GM18907 (cell line): ENCODE measurements at regions not wholly inside any gene's neighbourhood (a gene's known extent, or its start where the extent isn't known, plus 50 kb on each side); places are given as distances from the start of the nearest gene placed in this dataset.

ENCODE experiments used
- ATAC-seq: cut with Tn5 transposase; IDR thresholded peaks from one replicate; pipeline ENCODE4 v1.9.1; 2021; ENCODE audit warnings: mild to moderate bottlenecking, moderate library complexity; ENCODE audit not compliant: unreplicated experiment

- no peak for ATAC-seq
These were observed 58.9 kb upstream of the CTNNA2 start for GRCh38 chr2:79453918-79454317.

DNA sequence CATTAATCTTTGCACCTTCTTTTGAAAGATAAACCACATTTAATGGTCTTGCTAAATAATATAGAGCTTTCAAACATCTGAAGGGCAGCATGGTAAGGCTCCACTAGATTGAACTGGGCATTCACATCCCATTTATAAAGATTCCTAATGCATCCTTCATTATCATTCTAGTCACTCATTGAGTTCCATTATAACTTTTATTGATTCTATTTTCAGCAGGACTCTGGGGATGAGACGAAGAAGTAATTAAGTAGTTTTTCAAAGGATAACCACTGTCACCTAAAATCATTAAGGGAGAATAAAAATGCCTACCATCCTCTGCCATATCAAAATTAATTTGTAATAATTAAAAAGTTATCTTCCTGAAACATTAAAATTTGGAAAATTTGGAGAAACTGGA lies 60.2 kb upstream of the CTNNA2 start:
- ATAC-seq: no peak

DNA sequence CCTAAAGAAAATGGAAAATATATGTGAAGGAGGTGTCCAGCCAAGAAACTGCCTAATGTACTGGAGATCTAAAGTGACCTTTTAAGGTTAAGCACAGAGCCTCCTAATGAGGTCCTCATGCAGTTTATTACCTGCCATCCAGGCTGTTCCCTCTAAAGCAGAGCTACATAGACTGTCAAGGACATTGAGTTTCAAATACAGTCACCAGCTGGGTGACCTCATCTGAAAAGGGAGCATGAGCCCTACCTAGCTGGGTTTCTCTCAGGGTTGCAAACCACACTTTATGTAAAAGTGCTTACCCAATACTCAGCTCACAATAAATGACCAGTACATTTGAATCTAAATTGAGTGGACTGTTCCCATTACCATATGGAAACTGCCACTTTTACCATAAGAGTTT lies 65.4 kb upstream of the CTNNA2 start:
- ATAC-seq: no peak

DNA sequence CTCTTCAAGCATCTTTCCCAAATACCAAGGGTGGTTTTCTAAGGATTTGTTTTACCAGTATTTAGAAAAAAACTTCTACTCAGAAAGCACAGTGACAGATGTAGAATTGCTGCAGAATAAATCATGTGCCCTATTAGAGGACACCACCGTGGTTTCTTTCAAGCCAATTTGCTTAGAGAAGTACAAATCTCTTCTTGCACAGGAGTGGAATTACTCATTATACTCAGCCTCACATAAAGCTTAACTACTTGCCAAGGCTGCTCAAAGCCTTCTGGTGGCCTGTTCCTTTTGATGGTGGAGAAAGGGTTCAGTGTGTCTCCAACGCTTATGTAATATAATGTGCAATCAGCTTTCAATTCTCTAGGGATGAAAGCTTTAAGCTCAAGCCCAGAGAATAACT lies 66.5 kb upstream of the CTNNA2 start:
- no peak for ATAC-seq

DNA sequence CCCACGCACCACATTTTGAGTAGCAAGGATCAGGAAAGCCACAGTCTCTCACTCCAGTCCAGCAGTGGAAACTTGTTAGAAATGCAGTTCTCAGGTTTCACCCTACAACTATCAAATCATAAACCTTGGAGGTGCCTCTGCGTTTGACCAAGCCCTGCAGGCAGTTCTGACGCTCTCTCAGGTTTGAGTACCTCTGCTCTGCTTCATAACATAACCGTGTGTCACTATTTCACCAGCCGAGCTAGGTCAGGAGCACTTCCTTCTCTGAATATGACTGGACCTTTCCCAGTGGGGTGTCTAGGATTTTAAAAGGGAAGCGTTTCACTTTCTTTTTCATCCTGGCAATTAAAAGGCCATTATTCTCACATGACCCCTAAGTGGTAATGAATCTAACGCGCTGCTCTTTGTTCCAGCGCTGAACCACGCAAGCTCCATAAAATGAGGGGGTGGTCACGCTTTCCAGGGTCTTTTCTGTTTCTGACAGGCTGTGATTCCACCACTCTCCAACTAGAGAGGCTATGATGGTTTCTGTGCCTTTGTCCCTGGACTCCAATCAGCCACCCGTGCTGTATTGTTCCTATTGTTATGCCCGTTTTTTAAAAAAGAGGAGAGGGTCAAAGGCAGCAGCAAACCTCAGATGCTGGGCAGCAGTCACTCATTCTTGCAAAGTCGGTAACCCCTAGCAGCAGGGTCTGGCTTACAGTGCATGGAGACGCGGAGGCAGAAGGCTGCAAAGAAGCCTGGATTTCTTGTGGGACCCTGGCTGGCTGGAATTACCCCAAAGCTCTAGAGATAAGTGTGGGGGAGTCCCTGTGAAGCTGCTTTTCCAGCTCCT lies 75.2 kb upstream of the CTNNA2 start:
- ATAC-seq: no peak

DNA sequence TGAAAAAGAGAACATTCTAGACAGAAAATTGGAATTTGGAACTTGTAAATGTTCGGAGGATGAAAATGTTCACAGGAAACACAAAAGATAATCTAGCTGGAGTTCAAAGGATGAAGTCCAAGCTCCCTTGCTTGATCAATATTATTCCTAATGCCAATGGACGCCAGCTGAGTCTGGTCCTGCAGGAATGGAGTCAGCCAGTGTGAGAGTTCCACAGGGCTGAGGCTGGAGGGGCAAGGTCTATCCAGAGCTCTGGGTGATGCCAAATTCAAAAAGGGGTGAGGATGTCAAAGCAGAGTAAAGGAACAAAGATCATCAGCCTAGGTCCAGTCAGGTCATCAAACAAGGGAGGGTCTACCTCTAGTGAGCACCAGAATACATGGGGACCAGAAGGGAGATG lies 78.5 kb upstream of the CTNNA2 start:
- ATAC-seq: no peak

DNA sequence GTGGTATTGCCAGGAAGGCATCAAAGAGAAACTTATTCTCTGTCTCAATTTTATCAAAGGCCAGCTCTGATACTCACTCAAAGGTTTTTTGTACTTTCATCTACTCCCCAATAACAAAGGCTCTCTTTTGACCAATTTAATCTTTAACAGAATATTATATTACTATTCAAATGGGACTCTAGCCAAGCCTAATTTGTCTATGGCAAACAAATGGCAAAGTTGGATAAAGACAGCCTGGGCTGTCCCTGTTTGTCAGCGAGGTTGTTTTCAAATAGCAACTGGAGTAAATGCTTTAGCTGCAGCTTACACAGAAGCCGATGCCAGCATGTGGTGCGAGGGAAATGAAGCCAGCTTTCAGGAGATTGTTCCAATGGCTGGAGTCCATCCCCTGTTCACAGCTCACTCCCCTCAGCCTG lies 80.1 kb upstream of the CTNNA2 start:
- no peak for ATAC-seq

GRCh38 chr2:79428745-79429144 lies 84.1 kb upstream of the CTNNA2 start:
- ATAC-seq: no peak

DNA sequence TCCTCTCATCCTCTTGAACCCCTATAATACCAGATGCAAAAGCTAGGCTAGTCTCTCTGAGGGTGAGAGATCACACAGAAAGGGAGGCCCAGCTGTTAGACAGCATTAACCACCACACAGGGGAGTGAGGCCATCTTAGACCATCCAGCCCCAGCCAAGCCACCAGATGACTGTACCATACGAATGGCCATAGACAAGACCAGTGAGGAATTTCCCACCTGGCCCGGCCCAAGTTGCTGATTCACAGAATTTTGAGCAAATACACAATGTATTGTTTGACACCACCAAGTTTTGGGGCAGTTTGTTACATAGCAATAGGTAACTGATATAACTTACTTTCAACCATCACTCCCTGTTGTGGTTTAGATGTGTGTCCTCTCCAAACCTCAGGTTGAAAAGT lies 98.2 kb upstream of the CTNNA2 start:
- no peak for ATAC-seq

DNA sequence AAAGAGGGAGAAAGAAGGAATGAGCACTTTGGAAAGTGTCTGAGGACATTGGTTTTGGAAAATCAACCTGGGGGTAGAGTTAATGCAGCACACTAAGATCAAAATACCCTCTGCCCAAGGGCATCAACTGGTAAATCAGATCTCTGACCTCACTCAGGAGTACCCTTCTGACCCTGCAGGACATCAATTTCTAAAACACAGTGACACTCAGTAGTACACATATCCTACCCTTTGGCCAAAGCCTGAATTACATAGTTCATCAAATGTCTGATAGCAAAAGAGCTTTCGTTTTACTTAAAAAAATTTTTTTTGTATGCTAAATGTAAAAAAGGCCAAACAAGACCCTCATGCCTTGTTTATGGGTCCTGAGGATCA lies 118.4 kb upstream of the CTNNA2 start:
- no peak for ATAC-seq

DNA sequence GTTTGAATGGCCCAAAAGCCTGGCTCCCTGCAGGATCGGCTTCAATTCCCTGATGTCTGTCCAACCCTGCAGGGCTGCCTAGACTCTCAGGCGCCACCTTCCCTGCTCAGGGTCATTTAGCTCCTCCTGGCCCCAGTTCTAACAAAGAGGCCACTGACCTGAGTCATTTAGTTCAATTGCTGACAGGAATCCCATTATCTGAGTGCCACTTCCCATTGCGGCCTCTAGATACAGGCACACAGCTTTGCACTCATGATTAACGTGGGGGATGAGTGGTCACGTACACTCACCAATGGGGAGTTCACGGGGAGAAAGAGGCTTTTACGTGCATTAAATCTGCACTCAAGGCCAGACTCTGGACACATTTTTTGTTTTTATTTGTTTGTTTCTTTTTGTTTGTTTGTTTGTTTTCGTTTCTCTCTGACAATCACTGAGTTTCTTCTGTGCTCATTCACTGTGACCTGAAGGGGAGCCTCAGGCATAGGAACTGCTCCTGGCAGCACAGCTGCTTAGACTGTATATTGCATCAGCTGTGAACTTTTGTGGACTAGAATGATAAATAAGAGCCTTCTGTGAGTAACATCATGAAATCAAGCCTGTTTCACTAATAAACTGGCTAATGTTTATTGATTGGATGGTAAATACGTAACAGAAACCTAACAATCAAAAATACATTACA lies 118.9 kb upstream of the CTNNA2 start:
- ATAC-seq: no peak

DNA sequence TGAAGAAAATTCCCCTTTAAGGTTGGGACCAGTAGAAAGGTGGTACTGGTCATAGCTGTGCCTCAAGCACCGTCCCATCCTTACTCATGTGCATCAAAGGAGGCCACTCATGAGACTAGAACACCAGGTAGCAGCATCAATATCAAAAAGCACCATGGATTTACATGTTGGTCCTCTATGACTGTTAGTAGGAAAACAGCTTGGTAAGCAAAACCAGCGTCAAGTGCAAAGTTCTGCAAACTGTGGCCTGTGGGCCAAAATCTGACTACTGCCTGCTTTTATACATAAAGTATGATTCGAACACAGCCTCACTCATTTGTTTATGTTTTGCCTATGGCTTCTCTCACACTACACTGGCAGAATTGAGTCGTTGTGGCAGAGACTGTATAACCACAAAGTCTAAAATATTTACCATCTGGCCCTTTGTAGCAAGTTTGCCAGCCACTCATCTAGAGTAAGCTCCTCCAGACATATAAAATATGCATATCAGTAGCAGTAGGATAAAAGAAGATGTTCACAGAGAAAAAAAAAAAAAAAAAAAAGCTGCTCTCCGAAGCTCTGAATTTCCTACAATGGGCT lies 119.7 kb upstream of the CTNNA2 start:
- no peak for ATAC-seq

- no peak for ATAC-seq
These were observed 123.4 kb upstream of the CTNNA2 start for GRCh38 chr2:79389481-79389880.

- ATAC-seq: no peak
These were observed 124.8 kb upstream of the CTNNA2 start for GRCh38 chr2:79388024-79388423.

- no peak for ATAC-seq
These were observed 125.4 kb upstream of the CTNNA2 start for GRCh38 chr2:79387431-79387830.

- ATAC-seq: no peak
These were observed 129.2 kb upstream of the CTNNA2 start for GRCh38 chr2:79383681-79384080.

- ATAC-seq: no peak
These were observed 137.0 kb upstream of the CTNNA2 start for GRCh38 chr2:79375817-79376216.

DNA sequence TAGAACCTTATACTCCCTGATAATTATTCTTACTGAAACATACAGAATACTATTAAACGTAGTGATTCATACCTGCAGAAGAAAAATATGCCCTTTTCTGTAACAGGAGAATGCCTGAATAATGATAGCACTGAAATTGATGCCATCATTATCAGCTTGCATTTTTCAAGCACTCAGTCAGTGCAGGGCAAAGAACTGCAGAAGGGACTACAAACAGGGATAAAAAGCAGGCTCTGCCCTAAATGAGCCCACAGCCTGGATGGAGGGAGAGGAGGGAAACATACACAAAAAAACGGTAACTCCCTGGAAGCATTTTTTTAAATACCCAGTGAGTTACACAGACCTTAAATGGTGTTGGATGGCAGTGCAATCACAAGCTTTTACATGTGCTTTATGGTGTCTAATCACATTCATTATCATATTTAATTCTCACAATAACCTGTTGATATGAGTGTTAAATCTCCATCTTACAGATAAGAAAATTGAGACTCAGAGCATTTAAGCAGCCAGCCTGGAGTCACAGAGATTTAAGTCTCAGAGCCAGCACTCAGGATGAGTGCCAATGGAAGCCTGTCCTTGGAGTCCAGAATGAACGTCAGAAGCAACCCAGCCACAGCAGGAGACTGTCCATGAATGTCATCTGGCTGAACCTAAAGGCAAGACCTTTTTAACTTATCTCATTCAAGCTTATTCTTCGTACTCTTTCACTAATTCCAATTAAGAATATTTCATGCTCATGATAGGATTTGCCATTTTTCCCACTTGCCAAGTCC lies 139.3 kb upstream of the CTNNA2 start:
- no peak for ATAC-seq

DNA sequence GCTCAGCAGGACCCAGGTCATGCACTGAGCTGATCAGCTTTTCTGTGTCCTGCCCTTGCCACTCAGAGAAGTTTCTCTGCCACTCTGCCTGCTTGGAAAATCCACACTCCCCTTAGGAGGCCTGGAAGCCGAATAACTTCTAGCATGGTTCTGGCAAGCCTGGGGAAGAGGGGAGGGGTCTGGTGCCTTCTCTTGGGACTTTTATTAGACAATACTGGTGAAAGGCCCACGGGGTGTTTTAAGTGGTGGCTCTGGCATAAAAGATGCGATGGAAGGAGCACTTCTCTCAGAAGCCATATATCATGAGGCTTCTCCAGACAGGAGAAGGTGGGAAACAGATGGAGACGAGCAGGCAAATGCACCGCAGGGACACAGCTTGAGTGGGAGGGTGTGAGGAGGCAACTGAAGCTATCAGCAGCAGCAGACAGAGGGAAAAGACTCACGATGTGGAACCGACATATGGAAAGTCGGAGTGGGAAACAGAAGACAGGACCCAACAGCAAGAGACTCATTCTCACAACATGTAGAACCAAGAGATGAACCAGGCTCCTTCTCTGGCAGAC lies 141.8 kb upstream of the CTNNA2 start:
- no peak for ATAC-seq

DNA sequence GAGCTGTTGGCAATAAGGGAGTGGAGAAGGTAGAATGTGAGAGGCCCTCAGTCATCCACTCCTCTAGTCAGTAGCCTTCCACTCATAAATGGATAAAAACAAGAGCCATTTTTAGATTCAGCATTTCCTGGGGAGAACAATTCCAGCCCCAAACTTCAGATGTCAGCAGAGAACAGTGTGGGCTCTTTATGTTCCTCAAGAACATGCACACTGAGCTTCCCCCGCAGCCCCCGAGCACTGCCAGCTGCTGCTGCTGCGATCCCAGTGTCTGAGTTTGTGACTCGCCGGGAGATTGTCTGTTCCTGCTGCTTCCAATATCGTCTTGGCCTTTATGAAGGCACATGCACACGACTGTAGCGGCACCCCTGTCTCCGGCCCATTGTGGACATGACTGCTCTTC lies 143.7 kb upstream of the CTNNA2 start:
- no peak for ATAC-seq

DNA sequence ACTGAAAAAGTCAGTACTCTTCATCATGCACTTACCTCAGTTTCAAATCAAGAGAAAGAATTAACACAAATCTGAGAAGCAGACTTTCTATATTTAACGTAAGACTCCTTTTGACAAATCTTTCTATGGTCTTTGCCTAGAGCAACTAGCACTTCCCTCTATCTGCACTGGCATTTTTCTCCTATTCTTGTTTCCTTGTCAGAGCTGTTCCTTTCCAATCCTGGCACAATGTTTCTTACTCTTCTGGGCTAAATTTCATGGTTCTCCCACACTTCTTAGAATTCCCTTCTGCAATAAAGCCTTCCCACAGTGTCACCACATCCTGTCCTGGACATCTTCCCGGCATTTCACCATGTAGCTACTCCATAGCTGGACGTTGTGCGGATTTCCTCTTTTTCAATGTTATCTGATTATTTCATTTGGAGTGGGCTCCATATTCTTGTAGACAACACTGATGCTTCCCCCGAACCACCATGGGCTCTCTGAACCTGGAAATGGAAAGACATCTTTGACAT lies 144.7 kb upstream of the CTNNA2 start:
- no peak for ATAC-seq
